HG02970 (cell line): ENCODE measurements at regions not wholly inside any gene's neighbourhood (a gene's known extent, or its start where the extent isn't known, plus 50 kb on each side); places are given as distances from the start of the nearest gene placed in this dataset.

Source experiments
- ATAC-seq: cut with Tn5 transposase; IDR thresholded peaks from one replicate; pipeline ENCODE4 v1.9.1; 2021; ENCODE audit warnings: mild to moderate bottlenecking, moderate library complexity, moderate number of reproducible peaks; ENCODE audit not compliant: unreplicated experiment, low FRiP score

DNA sequence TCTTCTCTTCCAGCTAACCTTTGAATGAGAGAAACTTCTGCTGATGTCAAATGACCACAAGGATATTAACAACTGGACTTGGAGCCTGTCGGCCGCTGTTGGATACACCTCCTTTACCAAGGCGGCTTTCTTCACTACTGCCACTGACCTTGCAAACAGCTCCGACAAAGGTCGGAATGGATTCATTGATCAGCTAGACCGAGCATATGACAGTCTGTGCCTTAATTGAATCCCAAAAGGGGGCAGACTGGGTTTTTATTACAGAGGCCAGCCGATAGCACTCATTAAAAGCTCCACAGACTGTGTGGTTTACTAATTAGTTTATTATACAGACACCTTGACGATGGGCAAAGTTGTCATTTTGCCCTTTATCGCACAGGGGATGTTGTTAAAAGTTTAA, 394.5 kb downstream of the RERGL start:
- ATAC-seq, result no peak

- no peak for ATAC-seq
Observed at GRCh38 chr12:17691369-17691768, 398.6 kb downstream of the RERGL start.

GRCh38 chr12:17680220-17680619, 409.8 kb downstream of the RERGL start:
- no peak for ATAC-seq

DNA sequence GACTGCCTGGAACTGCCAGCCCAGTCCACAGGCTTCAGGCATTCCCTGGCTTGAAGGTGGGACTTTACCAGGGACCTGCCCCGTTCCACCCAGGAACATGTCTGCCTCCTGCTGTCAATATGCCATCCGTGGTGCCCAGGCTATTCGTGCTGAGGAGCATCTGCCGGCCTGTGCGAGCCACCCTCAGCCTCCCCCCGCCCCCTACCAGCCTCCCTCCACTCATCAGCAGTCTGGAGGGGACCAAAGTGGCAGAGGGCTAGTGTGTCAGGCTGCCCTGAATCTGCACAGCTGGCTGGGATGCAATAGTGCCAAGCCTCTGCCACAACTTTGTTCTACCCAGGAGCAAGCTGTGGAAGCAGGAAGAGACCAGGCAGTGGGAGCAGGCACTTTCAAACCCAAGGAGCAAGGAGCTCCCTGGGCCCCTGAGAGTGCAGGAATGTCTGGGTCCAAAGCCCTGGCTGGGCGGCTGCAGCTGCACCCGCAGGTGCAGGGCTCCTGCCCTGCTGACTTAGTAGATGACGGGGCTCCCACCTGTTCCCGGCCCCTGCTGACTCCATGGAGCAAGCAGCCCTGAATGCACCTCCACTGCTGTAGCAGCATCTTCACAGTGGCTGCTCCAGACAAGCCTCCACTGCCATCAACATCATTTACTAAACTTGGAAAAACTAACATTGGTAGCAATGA, 423.2 kb downstream of the RERGL start:
- ATAC-seq, result no peak

DNA sequence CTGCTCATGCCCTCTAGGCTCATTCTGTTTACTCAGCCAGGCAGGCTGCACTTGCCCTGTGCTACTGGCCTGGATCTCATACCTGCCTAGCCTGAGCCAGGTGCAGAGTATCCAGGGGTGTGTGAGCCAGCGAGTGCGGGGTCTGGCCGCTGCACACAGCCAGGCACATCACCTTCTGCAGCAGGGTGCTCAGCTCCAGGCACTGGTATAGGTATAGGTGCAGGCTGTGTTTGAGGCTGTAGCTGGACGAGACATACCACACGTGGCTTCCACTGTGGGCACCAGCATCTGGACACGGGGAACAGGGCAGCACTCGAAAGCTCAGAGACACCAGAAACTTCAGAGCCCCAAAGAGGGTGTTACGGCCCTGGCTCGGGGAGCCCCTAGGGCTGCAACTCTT, 424.2 kb downstream of the RERGL start:
- no peak for ATAC-seq

DNA sequence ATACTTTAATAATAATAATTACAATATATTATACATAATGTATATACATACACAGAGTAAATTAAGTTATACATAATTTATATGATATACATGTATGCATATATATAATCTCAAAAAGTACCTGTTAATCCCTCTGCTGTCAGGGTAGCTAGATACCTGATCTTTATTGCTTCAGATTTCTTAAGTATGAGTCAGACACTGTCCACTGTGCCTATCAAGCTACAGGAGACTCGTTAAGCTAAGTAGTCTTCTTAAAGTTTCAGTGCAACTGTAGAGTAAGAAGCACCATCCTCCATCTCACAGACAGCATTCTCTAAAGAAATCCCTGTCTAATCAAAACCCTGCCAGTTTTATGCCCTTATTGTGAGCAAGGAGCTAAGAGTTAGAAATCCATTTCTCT, 428.7 kb downstream of the RERGL start:
- no peak for ATAC-seq

GRCh38 chr12:17652436-17652835, 437.6 kb downstream of the RERGL start:
- ATAC-seq, result no peak

DNA sequence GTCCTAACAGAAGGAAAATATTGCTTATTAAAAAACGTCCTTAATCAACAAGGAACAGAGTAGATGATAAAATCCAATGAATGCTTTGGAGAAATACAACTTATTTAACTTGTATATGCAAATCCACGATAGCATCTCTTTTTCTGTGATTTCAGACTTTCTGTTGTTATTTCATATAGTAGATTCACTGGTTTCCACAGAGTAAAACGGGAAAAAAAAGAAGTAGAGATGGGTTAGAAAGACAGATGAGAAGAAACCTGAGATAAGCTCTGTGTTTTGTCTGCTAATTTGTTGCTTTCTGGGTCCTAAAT, 447.7 kb downstream of the RERGL start:
- ATAC-seq, result no peak

DNA sequence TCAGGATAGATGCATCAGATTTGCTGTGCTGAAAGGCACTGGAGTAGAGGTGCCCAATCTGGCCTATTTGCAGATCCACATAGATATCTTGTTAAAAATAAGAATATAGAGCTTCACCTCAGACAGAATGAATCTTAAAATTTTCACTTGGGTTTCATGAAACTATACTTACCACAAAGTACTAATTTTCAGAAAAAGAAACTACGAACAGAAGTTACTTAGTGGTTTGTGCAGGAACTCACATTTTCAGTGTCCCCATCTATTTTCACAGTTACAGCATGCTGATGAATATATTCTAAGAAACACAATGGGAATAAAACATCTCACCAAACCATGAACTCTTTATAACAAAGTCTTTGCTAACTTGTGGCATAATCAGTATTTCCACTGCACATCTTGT, 449.4 kb downstream of the RERGL start:
- ATAC-seq, result no peak

- no peak for ATAC-seq
Observed at GRCh38 chr12:17618831-17619230, 471.2 kb downstream of the RERGL start.

DNA sequence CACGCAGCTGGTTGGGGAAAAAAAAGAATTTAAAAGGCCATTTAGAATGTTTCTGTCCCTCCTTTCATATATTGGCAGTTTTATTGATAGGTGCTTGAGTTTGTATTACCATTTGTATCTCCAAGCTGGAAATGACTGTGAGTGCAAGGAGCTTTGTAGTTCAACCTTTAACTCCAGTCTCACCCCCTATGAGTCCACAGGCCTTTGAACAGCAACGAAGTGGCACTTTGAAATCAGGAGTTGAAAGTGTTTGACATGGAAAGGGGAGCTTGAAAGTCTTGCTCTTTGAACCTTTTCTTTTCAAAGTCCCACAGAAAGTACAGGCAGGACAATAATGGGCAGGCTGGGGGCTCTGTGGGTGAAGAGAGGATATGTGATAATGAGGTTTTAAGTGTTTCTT, 480.3 kb downstream of the RERGL start:
- ATAC-seq, result no peak

DNA sequence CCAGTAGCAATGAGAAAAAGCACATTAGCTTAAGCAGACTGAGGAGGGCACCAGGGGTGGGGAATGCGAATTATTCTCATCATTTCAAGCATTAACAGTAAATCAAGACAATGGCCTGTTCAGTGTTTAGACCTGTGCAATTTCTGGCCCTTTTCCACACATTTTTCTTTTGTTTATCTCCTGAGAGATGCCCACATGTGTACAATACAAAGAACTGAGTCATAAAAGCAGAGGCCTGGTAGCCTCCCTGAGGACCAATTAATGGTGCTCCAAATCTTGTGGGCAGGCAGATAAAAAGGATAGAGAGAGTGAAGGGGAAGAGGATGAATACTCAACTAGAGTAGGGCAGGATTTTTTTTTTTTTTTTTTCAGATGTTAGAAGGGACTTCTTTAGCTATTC, 480.8 kb downstream of the RERGL start:
- ATAC-seq, result no peak

DNA sequence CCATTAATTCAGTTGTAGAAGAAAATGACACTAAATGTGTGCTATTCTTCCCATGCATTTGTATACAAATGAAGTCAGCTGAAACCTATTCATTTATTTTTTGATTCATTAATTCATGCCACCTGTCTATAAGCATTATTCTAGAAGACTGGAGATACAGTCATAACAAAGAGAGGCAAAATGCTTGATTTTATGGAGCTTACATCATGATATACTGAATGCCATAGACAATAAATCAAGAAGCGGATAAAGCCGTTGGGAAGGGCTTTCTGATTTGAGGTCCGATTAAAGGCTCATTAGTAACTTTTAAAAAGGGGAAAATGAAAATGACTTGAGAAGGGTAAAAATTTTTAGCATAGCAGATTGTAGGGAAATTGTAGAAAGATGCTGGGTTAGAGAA, 494.9 kb downstream of the RERGL start:
- no peak for ATAC-seq

DNA sequence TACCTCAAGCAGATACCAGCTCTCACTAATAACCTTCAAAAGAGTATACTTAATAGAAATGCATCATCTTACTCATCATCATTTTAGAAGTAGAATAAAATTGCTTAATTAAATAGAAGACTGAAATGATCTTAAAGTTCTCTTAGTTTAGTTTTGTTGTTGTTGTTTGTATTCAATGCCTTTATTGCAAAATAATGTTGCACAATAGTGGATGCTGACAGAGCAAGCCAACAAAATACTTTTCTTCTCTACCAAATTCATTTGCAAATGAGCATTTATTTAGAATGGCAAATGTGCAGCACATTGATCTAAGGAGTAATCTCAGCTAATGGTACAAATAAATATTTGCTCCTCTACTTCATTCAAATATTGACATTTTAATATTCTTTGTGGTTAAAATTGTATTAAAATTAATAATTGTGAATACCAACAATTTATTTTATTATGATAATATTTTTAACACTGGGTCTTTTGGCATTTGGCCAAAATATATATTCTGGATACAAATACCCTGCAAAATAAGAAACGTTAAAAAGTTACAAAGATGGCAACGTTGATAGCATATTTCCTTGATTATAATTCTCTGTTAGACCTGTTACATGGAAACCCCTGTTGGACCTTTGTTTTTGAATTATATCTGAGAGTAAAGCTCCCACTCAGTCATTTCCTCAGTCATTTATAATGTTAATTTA, 496.1 kb downstream of the RERGL start:
- no peak for ATAC-seq

- no peak for ATAC-seq
Observed at GRCh38 chr12:17592472-17592871, 497.5 kb downstream of the RERGL start.

- ATAC-seq, result no peak
Observed at GRCh38 chr12:17591005-17591681, 498.9 kb downstream of the RERGL start.

GRCh38 chr12:17588968-17589367, 501.0 kb downstream of the RERGL start:
- ATAC-seq, result no peak

- ATAC-seq, result no peak
Observed at GRCh38 chr12:17579205-17580026, 510.6 kb downstream of the RERGL start.

GRCh38 chr12:17577405-17577804, 512.6 kb downstream of the RERGL start:
- no peak for ATAC-seq

DNA sequence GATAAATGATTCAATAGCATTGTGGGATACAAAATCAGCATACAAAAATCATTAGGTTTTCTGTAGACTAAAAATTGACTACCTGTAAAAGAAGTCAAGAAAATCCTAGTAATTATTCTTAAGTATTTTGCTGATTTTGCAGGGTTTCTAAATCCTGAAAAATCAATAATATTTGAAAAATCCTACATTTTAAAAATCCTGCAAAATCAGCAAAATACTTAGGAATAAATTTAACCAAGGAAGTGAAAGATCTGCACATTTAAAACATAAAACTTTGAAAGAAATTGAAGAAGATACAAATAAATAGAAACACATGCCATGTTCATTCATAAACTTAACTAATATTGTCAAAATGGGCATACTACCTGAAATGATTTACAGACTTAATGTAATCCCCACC, 517.7 kb downstream of the RERGL start:
- ATAC-seq, result no peak

GRCh38 chr12:17571047-17571446, 518.9 kb downstream of the RERGL start:
- ATAC-seq, result no peak
